Panc1 (cell line): ENCODE measurements at regions not wholly inside any gene's neighbourhood (a gene's known extent, or its start where the extent isn't known, plus 50 kb on each side); places are given as distances from the start of the nearest gene placed in this dataset.

Source experiments
- ATAC-seq: fragments of 200-7000 bp; cut with Tn5 transposase; 2 replicates; pipeline ENCODE4 v1.9.1; 2020; ENCODE audit warnings: mild to moderate bottlenecking, moderate library complexity
- BruUV-seq: library from RNA; stranded (reverse); fragments of 400-500 nt; replicated peaks from 2 replicates; lab custom pipeline; 2021; lab: Mats Ljungman, UMichigan
- CTCF ChIA-PET: fragments of 300-600 bp; sonication (Branson Sonifier 250); formaldehyde crosslinking; loops from one replicate; lab custom pipeline; 2022; ENCODE audit warnings: antibody characterized with exemption; lab: Charles Lee
- POLR2A ChIA-PET: fragments of 300-600 bp; sonication (Branson Sonifier 250); formaldehyde crosslinking; loops from one replicate; lab custom pipeline; 2022; ENCODE audit warnings: antibody characterized with exemption; lab: Charles Lee
- DNase-seq: peaks from one replicate; pipeline ENCODE4 v3.0.0-alpha.2; 2010; ENCODE audit warnings: low read depth, low spot score
- H3K27ac ChIP-seq: 2 replicates; pipeline ENCODE4 v1.5.1; 2011; ENCODE audit warnings: mild to moderate bottlenecking, low read length, inconsistent platforms
- H3K27me3 ChIP-seq: fragments of 200-500 bp; sonication (Bioruptor generic); 2 replicates; pipeline ENCODE4 v1.6.0; 2014; ENCODE audit warnings: low read length, inconsistent platforms; ENCODE audit not compliant: control insufficient read depth, insufficient read depth
- H3K36me3 ChIP-seq: fragments of 200-500 bp; sonication (Bioruptor generic); 2 replicates; pipeline ENCODE4 v1.5.1; 2014; ENCODE audit warnings: inconsistent platforms, mild to moderate bottlenecking, low read length, moderate library complexity; ENCODE audit not compliant: control insufficient read depth, insufficient read depth
- H3K4me1 ChIP-seq: 2 replicates; pipeline ENCODE4 v1.5.1; 2011; ENCODE audit warnings: inconsistent platforms, mild to moderate bottlenecking, low read length, moderate library complexity; ENCODE audit not compliant: control insufficient read depth, insufficient read depth
- H3K4me3 ChIP-seq, 2 experiments: 2 replicates each; pipeline ENCODE4 v1.5.1; 2011 to 2012; ENCODE audit warnings: low read depth in 2 of 2, low read length in 2 of 2, mild to moderate bottlenecking in 2 of 2, inconsistent platforms in 1 of 2, moderate library complexity in 1 of 2
- H3K9me3 ChIP-seq: fragments of 200-500 bp; sonication (Bioruptor generic); 2 replicates; pipeline ENCODE4 v1.5.1; 2014; ENCODE audit warnings: low read depth, mild to moderate bottlenecking, inconsistent platforms, low read length, moderate library complexity; ENCODE audit not compliant: control insufficient read depth, insufficient read depth
- POLR2AphosphoS5 ChIP-seq: IDR thresholded peaks from 2 replicates; pipeline ENCODE4 v1.6.1; 2012; ENCODE audit warnings: mild to moderate bottlenecking, low read depth, low read length, moderate library complexity
- SIN3A ChIP-seq: IDR thresholded peaks from 2 replicates; pipeline ENCODE4 v1.6.1; 2012; ENCODE audit warnings: low read depth, mild to moderate bottlenecking, low read length, moderate library complexity, borderline replicate concordance; ENCODE audit not compliant: insufficient read depth
- TCF7L2 ChIP-seq: IDR thresholded peaks from 2 replicates; pipeline ENCODE4 v1.6.1; 2011; ENCODE audit warnings: mild to moderate bottlenecking, low read depth, low read length, inconsistent platforms
- in situ Hi-C: cut with HindIII; loops from 2 replicates; pipeline ENCODE4 v1.10.0; 2016; ENCODE audit warnings: low sequenced_read_pairs, low pct_unique_long_range_greater_than_20kb
- intact Hi-C: fragments of 100-400 bp; cut with micrococcal nuclease; formaldehyde crosslinking; loops from one replicate; pipeline ENCODE4 v1.10.0; 2022; ENCODE audit not compliant: unreplicated experiment
- TF ChIP-seq, protein P1 (sequence below), 2 experiments: IDR thresholded peaks; 2 replicates each; pipeline ENCODE4 v1.6.1; 2011 to 2012; ENCODE audit warnings: low read depth in 2 of 2, control low read depth in 1 of 2, low read length in 1 of 2, mild to moderate bottlenecking in 1 of 2, moderate library complexity in 1 of 2; ENCODE audit not compliant: insufficient read depth in 1 of 2
- TF ChIP-seq, protein P2 (sequence below): fragments of 450-650 bp; IDR thresholded peaks from 2 replicates; pipeline ENCODE4 v1.5.1; 2017; ENCODE audit warnings: mild to moderate bottlenecking

DNA sequence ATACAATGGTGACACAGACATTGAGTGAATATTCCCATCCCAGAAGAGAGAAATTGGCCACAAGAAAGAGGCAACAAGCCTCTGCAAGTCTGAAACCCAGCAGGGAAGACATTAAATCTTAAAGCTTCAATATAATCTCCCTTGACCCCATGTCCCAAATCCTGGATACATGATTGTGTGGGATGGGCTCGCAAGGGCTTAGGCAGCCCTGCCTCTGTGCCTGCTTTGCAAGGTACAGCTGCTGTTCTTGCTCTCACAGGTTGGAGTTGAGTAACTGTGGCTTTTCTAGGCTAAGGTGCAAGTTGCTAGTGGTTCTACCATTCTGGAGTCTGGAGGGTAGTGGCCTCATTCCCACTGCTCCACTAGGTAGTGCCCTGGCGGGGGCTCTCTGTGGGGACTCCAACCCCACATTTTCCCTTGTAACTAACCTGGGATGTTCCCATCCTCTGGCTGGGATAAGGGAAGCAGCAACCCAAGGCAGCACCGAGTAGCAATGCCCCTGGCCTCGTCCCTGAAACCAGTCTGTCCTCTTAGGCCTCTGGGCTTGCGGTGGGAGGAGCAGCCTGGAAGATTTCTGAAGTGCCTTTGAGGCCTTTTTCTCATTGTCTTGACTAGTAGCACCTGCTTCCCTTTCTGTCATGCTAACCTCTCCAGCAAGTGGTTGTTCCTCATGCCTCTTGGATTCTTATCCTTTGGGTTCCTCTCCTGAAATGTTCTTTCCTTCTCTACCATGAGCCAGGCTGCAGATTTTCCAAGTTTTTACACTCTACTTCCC lies 90.0 kb downstream of the FAM174B start:
- TF ChIP-seq POLR2AphosphoS5 (no peak), TCF7L2 (no peak), SIN3A (no peak)
- TF ChIP-seq, protein P1, sequence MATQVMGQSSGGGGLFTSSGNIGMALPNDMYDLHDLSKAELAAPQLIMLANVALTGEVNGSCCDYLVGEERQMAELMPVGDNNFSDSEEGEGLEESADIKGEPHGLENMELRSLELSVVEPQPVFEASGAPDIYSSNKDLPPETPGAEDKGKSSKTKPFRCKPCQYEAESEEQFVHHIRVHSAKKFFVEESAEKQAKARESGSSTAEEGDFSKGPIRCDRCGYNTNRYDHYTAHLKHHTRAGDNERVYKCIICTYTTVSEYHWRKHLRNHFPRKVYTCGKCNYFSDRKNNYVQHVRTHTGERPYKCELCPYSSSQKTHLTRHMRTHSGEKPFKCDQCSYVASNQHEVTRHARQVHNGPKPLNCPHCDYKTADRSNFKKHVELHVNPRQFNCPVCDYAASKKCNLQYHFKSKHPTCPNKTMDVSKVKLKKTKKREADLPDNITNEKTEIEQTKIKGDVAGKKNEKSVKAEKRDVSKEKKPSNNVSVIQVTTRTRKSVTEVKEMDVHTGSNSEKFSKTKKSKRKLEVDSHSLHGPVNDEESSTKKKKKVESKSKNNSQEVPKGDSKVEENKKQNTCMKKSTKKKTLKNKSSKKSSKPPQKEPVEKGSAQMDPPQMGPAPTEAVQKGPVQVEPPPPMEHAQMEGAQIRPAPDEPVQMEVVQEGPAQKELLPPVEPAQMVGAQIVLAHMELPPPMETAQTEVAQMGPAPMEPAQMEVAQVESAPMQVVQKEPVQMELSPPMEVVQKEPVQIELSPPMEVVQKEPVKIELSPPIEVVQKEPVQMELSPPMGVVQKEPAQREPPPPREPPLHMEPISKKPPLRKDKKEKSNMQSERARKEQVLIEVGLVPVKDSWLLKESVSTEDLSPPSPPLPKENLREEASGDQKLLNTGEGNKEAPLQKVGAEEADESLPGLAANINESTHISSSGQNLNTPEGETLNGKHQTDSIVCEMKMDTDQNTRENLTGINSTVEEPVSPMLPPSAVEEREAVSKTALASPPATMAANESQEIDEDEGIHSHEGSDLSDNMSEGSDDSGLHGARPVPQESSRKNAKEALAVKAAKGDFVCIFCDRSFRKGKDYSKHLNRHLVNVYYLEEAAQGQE (IDR thresholded peaks at IDR 0.05; ENCODE audit: insufficient read depth in 1 of 2, low read depth in 2 of 2, low read length in 1 of 2) = no peak
- TF ChIP-seq, protein P2, sequence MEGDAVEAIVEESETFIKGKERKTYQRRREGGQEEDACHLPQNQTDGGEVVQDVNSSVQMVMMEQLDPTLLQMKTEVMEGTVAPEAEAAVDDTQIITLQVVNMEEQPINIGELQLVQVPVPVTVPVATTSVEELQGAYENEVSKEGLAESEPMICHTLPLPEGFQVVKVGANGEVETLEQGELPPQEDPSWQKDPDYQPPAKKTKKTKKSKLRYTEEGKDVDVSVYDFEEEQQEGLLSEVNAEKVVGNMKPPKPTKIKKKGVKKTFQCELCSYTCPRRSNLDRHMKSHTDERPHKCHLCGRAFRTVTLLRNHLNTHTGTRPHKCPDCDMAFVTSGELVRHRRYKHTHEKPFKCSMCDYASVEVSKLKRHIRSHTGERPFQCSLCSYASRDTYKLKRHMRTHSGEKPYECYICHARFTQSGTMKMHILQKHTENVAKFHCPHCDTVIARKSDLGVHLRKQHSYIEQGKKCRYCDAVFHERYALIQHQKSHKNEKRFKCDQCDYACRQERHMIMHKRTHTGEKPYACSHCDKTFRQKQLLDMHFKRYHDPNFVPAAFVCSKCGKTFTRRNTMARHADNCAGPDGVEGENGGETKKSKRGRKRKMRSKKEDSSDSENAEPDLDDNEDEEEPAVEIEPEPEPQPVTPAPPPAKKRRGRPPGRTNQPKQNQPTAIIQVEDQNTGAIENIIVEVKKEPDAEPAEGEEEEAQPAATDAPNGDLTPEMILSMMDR = no peak
- DNase-seq = no peak
- no peak for ATAC-seq
- intact Hi-C loops (no loop called here), in situ Hi-C loops (no loop called here)
- Histone ChIP-seq H3K9me3 (no peaks in the 10 kb centered on the region), H3K36me3 (no peaks in the 10 kb centered on the region), H3K4me3 (no peak overlapping the region), H3K27ac (no peak overlapping the region), H3K4me1 (no peaks in the 10 kb centered on the region), H3K27me3 (no peaks in the 10 kb centered on the region)
- POLR2A ChIA-PET = no interaction called here
- CTCF ChIA-PET = no interaction called here
- no TSS peak for BruUV-seq

DNA sequence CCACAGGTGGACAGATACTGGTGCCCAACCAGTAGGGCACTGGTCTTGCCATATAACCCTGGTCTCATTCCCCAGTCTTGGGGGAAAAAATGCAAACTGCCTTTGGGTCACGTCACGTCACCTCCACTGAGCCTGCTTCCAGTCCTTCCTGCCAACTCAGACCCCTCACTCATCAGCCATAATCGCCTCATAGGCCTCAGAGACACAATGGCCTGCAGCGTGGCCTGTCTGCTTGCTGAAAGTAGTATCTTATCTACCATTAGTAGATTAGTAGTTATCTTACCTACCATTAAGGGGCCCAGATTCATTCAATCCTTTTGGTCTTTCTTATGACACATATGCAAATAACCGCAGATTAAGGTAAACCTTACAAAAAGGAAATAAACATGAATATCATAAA lies 93.8 kb downstream of the FAM174B start:
- no peaks in the 10 kb centered on the region for H3K9me3 ChIP-seq
- CTCF ChIA-PET = no interaction called here
- no peak for DNase-seq
- no peaks in the 10 kb centered on the region for H3K36me3 ChIP-seq
- in situ Hi-C loops (no loop called here), intact Hi-C loops (no loop called here)
- no peaks in the 10 kb centered on the region for H3K4me1 ChIP-seq
- H3K27me3 ChIP-seq = no peaks in the 10 kb centered on the region
- BruUV-seq = no TSS peak
- no peak overlapping the region for H3K27ac ChIP-seq
- no peak overlapping the region for H3K4me3 ChIP-seq
- no peak for ATAC-seq
- POLR2A ChIA-PET = no interaction called here
- TF ChIP-seq, protein P2 = no peak
- TF ChIP-seq POLR2AphosphoS5 (no peak), TCF7L2 (no peak), SIN3A (no peak)
- TF ChIP-seq, protein P1 (IDR thresholded peaks at IDR 0.05; ENCODE audit: insufficient read depth in 1 of 2, low read depth in 2 of 2, low read length in 1 of 2) = no peak
